A673 (cell line): ENCODE measurements at regions not wholly inside any gene's neighbourhood (a gene's known extent, or its start where the extent isn't known, plus 50 kb on each side); places are given as distances from the start of the nearest gene placed in this dataset.

Experiments used
- EZH2 ChIP-seq: fragments of 200-600 bp; sonication (generic); IDR thresholded peaks from 2 replicates; pipeline ENCODE4 v1.6.1; 2017; ENCODE audit warnings: borderline replicate concordance, low read depth, mild to moderate bottlenecking, mixed read lengths, antibody characterized with exemption, low read length; ENCODE audit not compliant: poor library complexity, severe bottlenecking
- TF ChIP-seq, protein P1 (sequence below): fragments of 300-800, 200-600 bp; sonication (generic); conservative IDR thresholded peaks from 2 replicates; pipeline ENCODE4 v1.5.1; 2017; ENCODE audit warnings: low read depth, mild to moderate bottlenecking, antibody characterized with exemption, low read length, moderate library complexity, mixed read lengths

DNA sequence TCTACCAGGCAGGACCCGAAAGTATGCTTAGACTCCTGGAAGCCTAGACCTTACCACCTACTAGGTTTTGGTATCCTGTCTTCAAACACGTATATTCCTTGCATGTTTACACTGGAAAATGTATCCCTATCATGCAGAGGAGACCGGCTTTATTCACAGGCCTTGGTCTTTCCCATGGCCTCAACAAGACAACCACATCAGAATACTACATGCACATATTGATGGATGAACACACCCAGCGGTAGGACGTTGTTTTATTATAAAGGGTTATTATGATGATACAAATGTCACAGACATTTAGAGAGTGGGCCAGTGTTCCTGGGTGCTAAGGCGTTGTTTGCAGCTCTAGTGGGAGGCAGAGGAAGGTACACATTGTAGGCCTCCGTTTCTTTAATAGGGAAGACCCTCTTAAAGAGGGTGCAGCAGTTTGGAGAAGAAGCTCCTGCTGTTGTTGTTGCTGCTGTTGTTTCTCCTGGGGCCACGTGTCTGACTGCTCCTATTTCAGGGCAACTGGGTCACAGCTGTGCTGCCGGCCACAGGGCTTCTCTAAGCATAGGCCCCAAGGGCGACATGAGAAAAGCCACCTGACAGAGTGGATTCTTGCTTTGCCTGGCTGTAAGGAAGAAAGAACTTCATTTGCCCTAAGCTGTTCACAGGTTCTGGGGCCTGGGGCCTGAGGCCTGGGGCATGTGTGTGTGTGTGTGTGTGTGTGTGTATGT is 98.3 kb upstream of the SASH1 start:
- TF ChIP-seq, protein P1, sequence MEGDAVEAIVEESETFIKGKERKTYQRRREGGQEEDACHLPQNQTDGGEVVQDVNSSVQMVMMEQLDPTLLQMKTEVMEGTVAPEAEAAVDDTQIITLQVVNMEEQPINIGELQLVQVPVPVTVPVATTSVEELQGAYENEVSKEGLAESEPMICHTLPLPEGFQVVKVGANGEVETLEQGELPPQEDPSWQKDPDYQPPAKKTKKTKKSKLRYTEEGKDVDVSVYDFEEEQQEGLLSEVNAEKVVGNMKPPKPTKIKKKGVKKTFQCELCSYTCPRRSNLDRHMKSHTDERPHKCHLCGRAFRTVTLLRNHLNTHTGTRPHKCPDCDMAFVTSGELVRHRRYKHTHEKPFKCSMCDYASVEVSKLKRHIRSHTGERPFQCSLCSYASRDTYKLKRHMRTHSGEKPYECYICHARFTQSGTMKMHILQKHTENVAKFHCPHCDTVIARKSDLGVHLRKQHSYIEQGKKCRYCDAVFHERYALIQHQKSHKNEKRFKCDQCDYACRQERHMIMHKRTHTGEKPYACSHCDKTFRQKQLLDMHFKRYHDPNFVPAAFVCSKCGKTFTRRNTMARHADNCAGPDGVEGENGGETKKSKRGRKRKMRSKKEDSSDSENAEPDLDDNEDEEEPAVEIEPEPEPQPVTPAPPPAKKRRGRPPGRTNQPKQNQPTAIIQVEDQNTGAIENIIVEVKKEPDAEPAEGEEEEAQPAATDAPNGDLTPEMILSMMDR: no peak
- no peak for TF ChIP-seq EZH2
